Parathyroid adenoma (tissue), 2 donors: ENCODE measurements at regions not wholly inside any gene's neighbourhood (a gene's known extent, or its start where the extent isn't known, plus 50 kb on each side); places are given as distances from the start of the nearest gene placed in this dataset.

ENCODE experiments used
- H2AFZ ChIP-seq: fragments of 300-600 bp; sonication (generic); one replicate; pipeline ENCODE4 v1.7.0; 2017; ENCODE audit warnings: antibody characterized with exemption, mild to moderate bottlenecking
- H3K27ac ChIP-seq: fragments of 300-600 bp; sonication (generic); one replicate; pipeline ENCODE4 v1.7.0; 2017
- H3K27me3 ChIP-seq: fragments of 300-600 bp; sonication (generic); one replicate; pipeline ENCODE4 v1.7.0; 2017; ENCODE audit warnings: low read length; ENCODE audit not compliant: control insufficient read depth, insufficient read depth
- H3K36me3 ChIP-seq: fragments of 300-600 bp; sonication (generic); one replicate; pipeline ENCODE4 v1.7.0; 2017; ENCODE audit warnings: low read length; ENCODE audit not compliant: control insufficient read depth, insufficient read depth
- H3K4me1 ChIP-seq: fragments of 300-600 bp; sonication (generic); one replicate; pipeline ENCODE4 v1.7.0; 2017; ENCODE audit warnings: control low read depth
- H3K4me2 ChIP-seq: fragments of 300-600 bp; sonication (generic); one replicate; pipeline ENCODE4 v1.7.0; 2017; ENCODE audit warnings: low read length
- H3K4me3 ChIP-seq: fragments of 300-600 bp; sonication (generic); one replicate; pipeline ENCODE4 v1.7.0; 2017; ENCODE audit warnings: low read depth, low read length
- H3K79me2 ChIP-seq: fragments of 300-600 bp; sonication (generic); one replicate; pipeline ENCODE4 v1.7.0; 2017; ENCODE audit warnings: control low read depth
- H3K9ac ChIP-seq: fragments of 300-600 bp; sonication (generic); one replicate; pipeline ENCODE4 v1.7.0; 2017; ENCODE audit warnings: mild to moderate bottlenecking
- H3K9me3 ChIP-seq: fragments of 300-600 bp; sonication (generic); one replicate; pipeline ENCODE4 v1.7.0; 2017; ENCODE audit warnings: low read length; ENCODE audit not compliant: control insufficient read depth
- CTCF ChIP-seq: fragments of 300-600 bp; sonication (generic); IDR thresholded peaks from one replicate; pipeline ENCODE4 v1.7.0; 2017; ENCODE audit warnings: antibody characterized with exemption, mild to moderate bottlenecking
- donor health status: primary hyperparathyroidism.

- H3K9me3 ChIP-seq, result no peaks in the 10 kb centered on the region
- H3K4me1 ChIP-seq, result no peaks in the 10 kb centered on the region
- no peak overlapping the region for H3K27ac ChIP-seq
- H3K4me3 ChIP-seq, result no peak overlapping the region
- no peaks in the 10 kb centered on the region for H3K27me3 ChIP-seq
- no peak overlapping the region for H3K4me2 ChIP-seq
- H3K9ac ChIP-seq, result no peak overlapping the region
- peak overlapping the region; percentile 4 for H2AFZ ChIP-seq
- no peaks in the 10 kb centered on the region for H3K36me3 ChIP-seq
- TF ChIP-seq CTCF, result no peak
- H3K79me2 ChIP-seq, result no peaks in the 10 kb centered on the region
Measured at GRCh38 chr9:88746029-88746742, 211.2 kb downstream of the NXNL2 start.

GRCh38 chr9:88746743-88747398, 211.9 kb downstream of the NXNL2 start:
- Histone ChIP-seq H3K27me3 (no peaks in the 10 kb centered on the region), H3K9ac (no peak overlapping the region), H3K4me3 (no peak overlapping the region), H3K79me2 (no peaks in the 10 kb centered on the region), H3K4me1 (no peaks in the 10 kb centered on the region), H3K36me3 (no peaks in the 10 kb centered on the region), H3K9me3 (no peaks in the 10 kb centered on the region), H2AFZ (peak overlapping the region; percentile 4), H3K27ac (no peak overlapping the region), H3K4me2 (no peak overlapping the region)
- no peak for TF ChIP-seq CTCF

GRCh38 chr9:88747768-88748167, 212.8 kb downstream of the NXNL2 start:
- no peak overlapping the region for H3K27ac ChIP-seq
- no peak overlapping the region for H3K9ac ChIP-seq
- no peak overlapping the region for H3K4me2 ChIP-seq
- no peaks in the 10 kb centered on the region for H3K9me3 ChIP-seq
- H3K27me3 ChIP-seq, result no peaks in the 10 kb centered on the region
- no peak overlapping the region for H2AFZ ChIP-seq
- no peaks in the 10 kb centered on the region for H3K79me2 ChIP-seq
- H3K36me3 ChIP-seq, result no peaks in the 10 kb centered on the region
- no peaks in the 10 kb centered on the region for H3K4me1 ChIP-seq
- TF ChIP-seq CTCF, result no peak
- no peak overlapping the region for H3K4me3 ChIP-seq

GRCh38 chr9:88748566-88749261, 213.7 kb downstream of the NXNL2 start:
- Histone ChIP-seq H3K36me3 (no peaks in the 10 kb centered on the region), H3K4me3 (no peak overlapping the region), H3K27me3 (no peaks in the 10 kb centered on the region), H3K27ac (peak overlapping the region; percentile 62), H3K4me1 (no peaks in the 10 kb centered on the region), H3K79me2 (no peaks in the 10 kb centered on the region), H2AFZ (peak overlapping the region; percentile 62), H3K9ac (no peak overlapping the region), H3K4me2 (no peak overlapping the region), H3K9me3 (no peaks in the 10 kb centered on the region)
- TF ChIP-seq CTCF, result no peak
